Erythroblast (primary cell): ENCODE measurements at regions not wholly inside any gene's neighbourhood (a gene's known extent, or its start where the extent isn't known, plus 50 kb on each side); places are given as distances from the start of the nearest gene placed in this dataset.

Experiments
- GATA1 ChIP-seq: IDR thresholded peaks from 2 replicates; pipeline ENCODE4 v1.6.1; 2011; ENCODE audit warnings: low read depth, mild to moderate bottlenecking, control low read depth, low read length, moderate library complexity
- POLR2A ChIP-seq: IDR thresholded peaks from 2 replicates; pipeline ENCODE4 v1.6.1; 2011; ENCODE audit warnings: mild to moderate bottlenecking, low read length

DNA sequence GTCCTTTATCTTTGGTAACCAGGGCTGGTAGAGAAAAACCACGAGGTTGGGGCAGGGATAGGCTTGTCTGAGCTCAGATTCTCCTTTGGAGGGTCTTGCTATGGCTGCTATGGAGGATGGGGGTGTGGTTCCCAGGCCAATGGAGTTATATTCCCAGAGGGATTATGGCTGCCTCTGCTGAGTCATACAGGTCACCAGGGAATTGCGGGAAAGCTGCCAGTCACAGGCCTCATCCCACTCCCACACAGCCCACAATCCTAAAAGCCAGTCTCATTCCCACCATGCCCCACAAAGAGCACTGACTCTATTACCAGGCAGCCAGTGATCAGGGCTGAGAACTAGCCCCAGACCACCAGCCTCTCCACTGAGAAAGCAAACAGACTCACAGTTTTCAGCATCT lies 316.6 kb upstream of the TMEM229A start:
- TF ChIP-seq POLR2A = no peak
- TF ChIP-seq GATA1 = no peak
